ENCODE measurements at regions not wholly inside any gene's neighbourhood (a gene's known extent, or its start where the extent isn't known, plus 50 kb on each side); places are given as distances from the start of the nearest gene placed in this dataset.
A peak's percentile ranks its signal among the peaks of the same experiment; 100 is the strongest.

DNA sequence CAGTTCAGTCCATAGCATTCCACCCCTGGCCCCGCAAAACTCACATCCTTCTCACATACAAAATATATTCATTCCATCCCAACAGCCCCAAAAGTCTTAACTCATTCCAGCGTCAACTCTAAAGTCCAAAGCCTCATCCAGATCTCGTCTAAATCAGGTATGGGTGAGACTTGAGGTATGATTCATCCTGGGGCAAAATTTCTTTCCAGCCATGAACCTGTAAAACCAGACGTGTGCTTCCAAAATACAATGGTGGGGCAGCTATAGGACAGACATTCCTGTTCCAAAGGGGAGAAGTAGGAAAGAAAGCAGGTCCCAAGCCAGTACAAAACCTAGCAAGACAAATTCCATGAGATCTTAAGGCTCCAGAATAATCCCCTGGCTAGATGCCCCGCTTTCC, 76.9 kb downstream of the CLDN34 start:
- ATAC-seq (no peak), DNase-seq (no peak), FAIRE-seq (no peak)
- intact Hi-C loops (cut with DNase I) = no loop called here
- TF ChIP-seq, protein P1, sequence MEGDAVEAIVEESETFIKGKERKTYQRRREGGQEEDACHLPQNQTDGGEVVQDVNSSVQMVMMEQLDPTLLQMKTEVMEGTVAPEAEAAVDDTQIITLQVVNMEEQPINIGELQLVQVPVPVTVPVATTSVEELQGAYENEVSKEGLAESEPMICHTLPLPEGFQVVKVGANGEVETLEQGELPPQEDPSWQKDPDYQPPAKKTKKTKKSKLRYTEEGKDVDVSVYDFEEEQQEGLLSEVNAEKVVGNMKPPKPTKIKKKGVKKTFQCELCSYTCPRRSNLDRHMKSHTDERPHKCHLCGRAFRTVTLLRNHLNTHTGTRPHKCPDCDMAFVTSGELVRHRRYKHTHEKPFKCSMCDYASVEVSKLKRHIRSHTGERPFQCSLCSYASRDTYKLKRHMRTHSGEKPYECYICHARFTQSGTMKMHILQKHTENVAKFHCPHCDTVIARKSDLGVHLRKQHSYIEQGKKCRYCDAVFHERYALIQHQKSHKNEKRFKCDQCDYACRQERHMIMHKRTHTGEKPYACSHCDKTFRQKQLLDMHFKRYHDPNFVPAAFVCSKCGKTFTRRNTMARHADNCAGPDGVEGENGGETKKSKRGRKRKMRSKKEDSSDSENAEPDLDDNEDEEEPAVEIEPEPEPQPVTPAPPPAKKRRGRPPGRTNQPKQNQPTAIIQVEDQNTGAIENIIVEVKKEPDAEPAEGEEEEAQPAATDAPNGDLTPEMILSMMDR (IDR thresholded peaks at IDR 0.05) = no peak
- Histone ChIP-seq H3K27ac (no peak overlapping the region), H3K27me3 (no peaks in the 10 kb centered on the region), H3K4me1 (peaks cover 0 to 3% (median 0%) of the 10 kb centered on the region in 3 donors), H3K36me3 (no peaks in the 10 kb centered on the region), H3K4me3 (no peak overlapping the region), H3K9me3 (no peaks in the 10 kb centered on the region)
- WGBS, 2 donors = 75 to 94% methylated on average over 5 of the region's 5 CpGs

DNA sequence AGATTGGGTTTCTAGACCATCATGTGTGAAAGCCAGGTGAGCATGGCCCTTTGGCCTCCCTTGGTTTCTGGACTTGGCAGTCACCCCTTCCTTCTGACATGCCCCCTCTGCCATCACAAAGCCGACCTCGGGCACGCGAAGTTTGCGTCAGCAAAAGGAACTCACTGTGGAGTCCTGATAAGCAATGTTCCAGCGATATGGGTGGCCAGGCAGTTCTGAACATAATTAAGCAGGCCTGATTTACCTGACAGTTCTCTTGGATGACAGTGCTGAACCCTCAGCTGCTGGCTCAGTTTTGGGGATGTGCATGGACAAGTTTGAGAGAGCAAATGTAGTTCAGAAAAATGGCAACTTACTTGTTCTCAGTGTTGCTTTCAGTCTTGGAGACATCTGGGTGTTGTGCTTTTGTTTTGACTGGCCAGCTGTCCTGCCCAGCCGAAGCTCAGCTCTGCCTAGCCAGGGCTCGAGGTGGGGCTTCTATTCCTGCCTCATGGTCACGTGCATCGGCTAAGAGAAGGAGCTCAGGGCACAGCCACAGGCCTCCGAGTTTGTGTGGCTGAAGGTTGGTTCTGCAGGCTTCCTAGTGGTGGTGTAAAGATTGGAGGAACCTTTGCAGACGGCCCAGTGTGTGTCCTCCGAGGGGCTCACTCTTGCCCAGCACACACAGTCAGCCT, 78.3 kb downstream of the CLDN34 start:
- no peaks in the 10 kb centered on the region for H3K27me3 ChIP-seq
- FAIRE-seq (no peak), ATAC-seq (peak; percentile 57 to 79 (median 73)), DNase-seq (peak in 4 of 6 donors; percentile 25 to 62 (median 46))
- intact Hi-C loops (cut with DNase I) = no loop called here
- H3K4me3 ChIP-seq = no peak overlapping the region
- H3K4me1 ChIP-seq = peaks cover 0 to 3% (median 0%) of the 10 kb centered on the region in 3 donors
- peak overlapping the region in 1 of 4 donors; percentile 22 for H3K27ac ChIP-seq
- no peaks in the 10 kb centered on the region for H3K9me3 ChIP-seq
- TF ChIP-seq, protein P1 (IDR thresholded peaks at IDR 0.05) = no peak
- 45 to 54% methylated on average over 13 of the region's 13 CpGs for WGBS, 2 donors
- no peaks in the 10 kb centered on the region for H3K36me3 ChIP-seq

DNA sequence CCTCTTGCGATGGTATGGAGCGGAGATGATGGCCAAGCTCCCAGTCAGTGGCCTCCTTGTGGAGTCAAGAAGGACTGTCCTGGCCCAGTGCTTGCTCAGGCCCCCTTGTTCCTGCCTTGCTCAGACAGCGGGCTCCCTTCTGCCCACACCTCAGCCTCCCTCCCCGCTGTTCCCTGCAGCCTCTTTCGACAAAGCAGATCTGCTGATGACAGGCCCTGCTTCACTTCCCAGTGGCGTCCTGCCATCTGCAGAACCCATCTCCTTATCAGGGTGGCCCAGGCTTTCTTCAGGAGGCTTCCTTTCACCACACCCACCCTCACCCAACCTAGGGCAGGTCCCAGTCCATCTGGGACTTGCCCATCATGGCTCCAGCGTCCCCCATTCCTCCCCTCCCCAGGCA, 80.0 kb downstream of the CLDN34 start:
- Histone ChIP-seq H3K4me3 (no peak overlapping the region), H3K27ac (no peak overlapping the region), H3K36me3 (no peaks in the 10 kb centered on the region), H3K27me3 (no peaks in the 10 kb centered on the region), H3K9me3 (no peaks in the 10 kb centered on the region), H3K4me1 (peaks cover 0 to 3% (median 0%) of the 10 kb centered on the region in 3 donors)
- TF ChIP-seq, protein P1 (IDR thresholded peaks at IDR 0.05) = no peak
- WGBS, 2 donors = 86 to 90% methylated on average over 7 of the region's 7 CpGs
- DNase-seq = no peak
- no peak for FAIRE-seq
- ATAC-seq = no peak
- intact Hi-C loops (cut with DNase I) = no loop called here

DNA sequence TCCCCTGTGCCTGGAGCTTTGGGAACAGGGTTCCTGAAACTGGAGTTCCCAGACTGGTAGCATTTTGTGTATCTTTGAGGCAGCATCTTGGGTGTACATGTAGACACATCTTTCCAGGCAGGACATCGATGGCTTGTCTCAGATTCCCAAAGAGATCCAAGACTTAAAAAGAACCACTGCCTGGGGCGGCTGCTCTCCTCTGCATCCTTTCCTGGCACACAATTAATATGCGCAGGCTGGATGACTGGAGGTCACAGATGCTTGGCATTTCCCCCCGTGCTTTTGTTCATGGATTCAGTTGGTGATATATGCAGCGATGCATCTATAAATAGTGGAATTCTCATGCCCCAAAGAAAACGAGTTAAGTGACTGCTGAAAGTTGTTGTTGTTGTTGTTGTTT, 80.5 kb downstream of the CLDN34 start:
- FAIRE-seq (no peak), ATAC-seq (no peak), DNase-seq (no peak)
- WGBS, 2 donors = 79 to 86% methylated on average over 6 of the region's 6 CpGs
- Histone ChIP-seq H3K27me3 (no peaks in the 10 kb centered on the region), H3K36me3 (no peaks in the 10 kb centered on the region), H3K27ac (no peak overlapping the region), H3K4me3 (no peak overlapping the region), H3K4me1 (peaks cover 0 to 3% (median 0%) of the 10 kb centered on the region in 3 donors), H3K9me3 (no peaks in the 10 kb centered on the region)
- TF ChIP-seq, protein P1 (IDR thresholded peaks at IDR 0.05) = no peak
- intact Hi-C loops (cut with DNase I) = no loop called here

DNA sequence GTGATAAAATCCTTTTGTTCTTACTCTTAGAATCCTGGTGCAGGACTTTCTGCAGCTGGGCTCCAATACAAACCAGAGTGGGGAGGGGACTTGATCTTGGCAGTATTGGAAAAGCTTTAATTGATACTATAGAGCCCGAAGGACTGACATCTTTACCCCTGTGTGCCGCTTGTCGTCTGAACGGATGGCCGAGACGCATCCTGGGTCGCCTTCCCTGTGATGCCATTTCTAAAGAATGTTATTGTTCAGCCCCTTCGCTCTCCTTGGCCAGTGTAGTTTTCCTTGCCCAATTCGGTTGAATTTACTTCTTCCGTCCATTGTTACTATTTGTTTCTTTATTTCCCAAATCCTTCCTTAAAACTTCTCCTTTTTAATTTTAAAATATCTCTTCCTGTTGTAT, 80.9 kb downstream of the CLDN34 start:
- H3K36me3 ChIP-seq = no peaks in the 10 kb centered on the region
- intact Hi-C loops (cut with DNase I) = no loop called here
- TF ChIP-seq, protein P1 (IDR thresholded peaks at IDR 0.05) = no peak
- H3K9me3 ChIP-seq = no peaks in the 10 kb centered on the region
- H3K4me1 ChIP-seq = peaks cover 0 to 3% (median 0%) of the 10 kb centered on the region in 3 donors
- no peak for FAIRE-seq
- no peak for DNase-seq
- no peaks in the 10 kb centered on the region for H3K27me3 ChIP-seq
- H3K4me3 ChIP-seq = no peak overlapping the region
- ATAC-seq = no peak
- no peak overlapping the region for H3K27ac ChIP-seq
- 64 to 77% methylated on average over 10 of the region's 10 CpGs for WGBS, 2 donors
